Erythroblast (primary cell): ENCODE measurements at regions not wholly inside any gene's neighbourhood (a gene's known extent, or its start where the extent isn't known, plus 50 kb on each side); places are given as distances from the start of the nearest gene placed in this dataset.

Source experiments
- GATA1 ChIP-seq: IDR thresholded peaks from 2 replicates; pipeline ENCODE4 v1.6.1; 2011; ENCODE audit warnings: low read depth, mild to moderate bottlenecking, control low read depth, low read length, moderate library complexity
- POLR2A ChIP-seq: IDR thresholded peaks from 2 replicates; pipeline ENCODE4 v1.6.1; 2011; ENCODE audit warnings: mild to moderate bottlenecking, low read length

- TF ChIP-seq POLR2A (no peak), GATA1 (no peak)
Measured at GRCh38 chr3:152192936-152193672, 75.6 kb upstream of the MBNL1 start.
